HFFc6 (cell line): ENCODE measurements at regions not wholly inside any gene's neighbourhood (a gene's known extent, or its start where the extent isn't known, plus 50 kb on each side); places are given as distances from the start of the nearest gene placed in this dataset.
A peak's percentile ranks its signal among the peaks of the same experiment; 100 is the strongest.

Source experiments
- DNase-seq: peaks from one replicate; pipeline ENCODE4 v3.0.0-alpha.2; 2018
- H3K27ac Mint-ChIP-seq: 2 replicates; pipeline ENCODE4 v1.8.0; 2020; ENCODE audit warnings: mild to moderate bottlenecking, mixed read lengths
- H3K27me3 Mint-ChIP-seq: 2 replicates; pipeline ENCODE4 v1.8.0; 2021; ENCODE audit warnings: mild to moderate bottlenecking, moderate library complexity, mixed read lengths; ENCODE audit not compliant: insufficient read depth
- H3K36me3 Mint-ChIP-seq: 2 replicates; pipeline ENCODE4 v1.8.0; 2021; ENCODE audit warnings: low read depth, mixed read lengths
- H3K4me1 Mint-ChIP-seq: 2 replicates; pipeline ENCODE4 v1.8.0; 2020; ENCODE audit warnings: low read depth, mixed read lengths
- H3K4me3 Mint-ChIP-seq: 2 replicates; pipeline ENCODE4 v1.8.0; 2020; ENCODE audit warnings: mild to moderate bottlenecking, moderate library complexity, mixed read lengths
- H3K9me3 Mint-ChIP-seq: 2 replicates; pipeline ENCODE4 v1.8.0; 2020; ENCODE audit warnings: mild to moderate bottlenecking, mixed read lengths
- CTCF ChIP-seq: fragments of 200-600 bp; sonication (generic); IDR thresholded peaks from 2 replicates; pipeline ENCODE4 v1.5.0; 2021; ENCODE audit warnings: antibody characterized with exemption, mild to moderate bottlenecking

GRCh38 chr7:26500749-26501352 is 209.2 kb downstream of the SNX10 start:
- no peaks in the 10 kb centered on the region for H3K36me3 Mint-ChIP-seq
- H3K27ac Mint-ChIP-seq = no peak overlapping the region
- H3K27me3 Mint-ChIP-seq = peaks cover 4% of the 10 kb centered on the region; the same call in 1 of the 2 replicates
- H3K4me1 Mint-ChIP-seq = no peaks in the 10 kb centered on the region
- H3K4me3 Mint-ChIP-seq = no peak overlapping the region
- H3K9me3 Mint-ChIP-seq = peaks cover 15% of the 10 kb centered on the region; the same call in 1 of the 2 replicates
- peak; percentile 63 for TF ChIP-seq CTCF
- DNase-seq = no peak

GRCh38 chr7:26504411-26505120 is 212.9 kb downstream of the SNX10 start:
- Mint-ChIP-seq H3K4me3 (no peak overlapping the region), H3K27me3 (peaks cover 4% of the 10 kb centered on the region; the same call in 1 of the 2 replicates), H3K27ac (no peak overlapping the region), H3K4me1 (no peaks in the 10 kb centered on the region), H3K36me3 (no peaks in the 10 kb centered on the region), H3K9me3 (peaks cover 38% of the 10 kb centered on the region)
- DNase-seq = no peak
- no peak for TF ChIP-seq CTCF

- H3K4me3 Mint-ChIP-seq = no peak overlapping the region
- no peaks in the 10 kb centered on the region for H3K36me3 Mint-ChIP-seq
Observed at GRCh38 chr7:26506196-26506595, 214.5 kb downstream of the SNX10 start.

GRCh38 chr7:26507108-26507987 is 215.7 kb downstream of the SNX10 start:
- Mint-ChIP-seq H3K4me1 (no peaks in the 10 kb centered on the region), H3K4me3 (no peak overlapping the region), H3K9me3 (peaks cover 48% of the 10 kb centered on the region), H3K27ac (no peak overlapping the region), H3K27me3 (peaks cover 4% of the 10 kb centered on the region; the same call in 1 of the 2 replicates), H3K36me3 (no peaks in the 10 kb centered on the region)
- DNase-seq = no peak
- TF ChIP-seq CTCF = no peak

More at GRCh38 chr7:26506196-26506595, 214.5 kb downstream of the SNX10 start:
- Mint-ChIP-seq H3K9me3 (peaks cover 38% of the 10 kb centered on the region), H3K4me1 (no peaks in the 10 kb centered on the region), H3K27me3 (peaks cover 4% of the 10 kb centered on the region; the same call in 1 of the 2 replicates), H3K27ac (no peak overlapping the region)
- no peak for DNase-seq
- TF ChIP-seq CTCF = no peak

GRCh38 chr7:26508481-26508880 is 216.8 kb downstream of the SNX10 start:
- no peak for DNase-seq

More at GRCh38 chr7:26508481-26508880, 216.8 kb downstream of the SNX10 start:
- TF ChIP-seq CTCF = no peak
- Mint-ChIP-seq H3K27me3 (peaks cover 3% of the 10 kb centered on the region; the same call in 1 of the 2 replicates), H3K4me1 (no peaks in the 10 kb centered on the region), H3K4me3 (no peak overlapping the region), H3K36me3 (no peaks in the 10 kb centered on the region), H3K9me3 (peaks cover 53% of the 10 kb centered on the region), H3K27ac (no peak overlapping the region)
